Activated T-cell treated with anti-CD3 and anti-CD28 coated beads for 4 hours (primary cell): ENCODE measurements at regions not wholly inside any gene's neighbourhood (a gene's known extent, or its start where the extent isn't known, plus 50 kb on each side); places are given as distances from the start of the nearest gene placed in this dataset.

Source experiments
- DNase-seq: peaks from one replicate; pipeline ENCODE4 v3.0.0-alpha.2; 2020

DNA sequence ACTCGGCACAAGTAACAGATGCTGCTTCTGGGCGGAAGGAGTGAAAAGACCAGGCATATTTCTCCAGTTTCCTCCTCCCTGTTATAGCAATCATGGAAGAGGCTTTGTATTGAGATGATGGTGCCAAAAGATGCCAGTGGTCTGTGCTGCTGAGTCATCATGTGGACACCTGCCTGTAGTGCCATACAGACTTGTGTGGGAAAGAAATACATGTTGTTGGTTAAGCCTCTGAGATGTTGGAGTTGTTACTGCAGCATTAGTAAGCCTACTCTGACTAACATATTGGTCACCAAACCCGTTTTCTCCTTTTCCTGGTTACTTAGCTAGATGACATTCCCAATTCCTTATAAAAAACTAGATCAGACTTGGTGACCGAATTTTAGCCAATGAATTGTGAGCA lies 356.9 kb downstream of the ZNF521 start:
- DNase-seq, result no peak

DNA sequence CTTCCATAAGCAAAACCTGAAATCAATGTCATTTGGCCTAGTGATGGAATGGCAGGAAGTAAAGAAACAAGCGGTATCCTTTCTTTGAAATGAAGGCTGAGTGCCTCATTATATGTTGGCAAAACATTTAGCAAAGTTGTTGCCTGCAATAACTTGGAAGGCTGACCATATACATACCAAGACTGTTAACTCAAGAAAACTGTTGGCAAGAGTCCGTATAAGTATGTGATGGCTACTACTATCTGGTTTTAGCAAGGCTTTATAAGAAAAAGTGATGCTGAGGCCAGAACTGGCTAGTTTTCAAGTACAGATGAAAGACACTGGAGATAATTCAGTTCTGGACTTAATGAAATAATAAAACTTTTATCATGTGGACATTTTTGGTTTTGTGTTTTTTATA lies 356.2 kb downstream of the ZNF521 start:
- DNase-seq, result no peak

DNA sequence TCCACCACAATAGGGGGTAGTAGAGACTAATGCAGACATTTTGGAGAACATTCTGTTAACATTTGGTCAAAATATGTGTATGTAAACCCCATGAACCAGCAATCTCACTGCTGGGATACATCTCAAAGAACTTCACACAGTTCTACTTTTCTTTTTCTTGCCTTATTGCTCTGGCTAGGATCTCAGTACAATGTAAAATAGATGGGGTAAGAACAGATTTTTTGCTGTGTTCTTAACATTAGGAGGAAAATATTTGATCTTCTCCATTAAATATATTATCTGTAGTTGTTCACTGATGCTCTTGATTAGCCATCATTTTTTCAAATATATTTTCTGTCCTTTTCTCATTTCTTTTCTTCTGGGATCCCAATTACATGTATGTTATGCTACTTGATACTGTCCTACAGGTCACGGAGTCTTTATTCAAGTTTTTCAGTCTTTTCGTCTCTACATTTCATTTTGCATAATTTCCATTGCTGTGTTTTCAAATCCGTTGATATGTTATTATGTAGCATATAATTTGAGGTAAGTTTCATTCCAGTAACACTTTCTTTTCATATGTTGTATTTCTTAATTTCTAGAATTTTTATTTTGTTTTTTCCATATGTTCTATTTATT lies 352.2 kb downstream of the ZNF521 start:
- DNase-seq, result no peak

DNA sequence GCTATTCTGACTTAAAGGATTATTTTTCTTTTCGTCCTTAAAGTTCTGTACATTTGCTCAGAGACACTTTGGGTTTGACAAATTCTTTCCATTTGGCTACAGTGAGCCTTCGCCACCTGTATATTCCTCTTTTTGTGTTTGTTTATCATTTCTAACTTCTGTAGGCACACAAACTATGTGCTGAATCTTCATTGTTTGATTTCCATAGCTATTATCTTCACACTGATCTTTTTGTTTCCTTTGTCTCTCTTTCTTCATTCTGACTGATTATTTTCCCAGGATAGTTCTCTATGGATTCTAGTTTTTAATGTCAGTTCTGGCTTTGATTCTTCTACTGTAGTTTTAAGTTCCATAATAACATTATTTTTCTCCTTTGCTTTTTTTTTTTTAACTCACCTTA lies 350.2 kb downstream of the ZNF521 start:
- no peak for DNase-seq

DNA sequence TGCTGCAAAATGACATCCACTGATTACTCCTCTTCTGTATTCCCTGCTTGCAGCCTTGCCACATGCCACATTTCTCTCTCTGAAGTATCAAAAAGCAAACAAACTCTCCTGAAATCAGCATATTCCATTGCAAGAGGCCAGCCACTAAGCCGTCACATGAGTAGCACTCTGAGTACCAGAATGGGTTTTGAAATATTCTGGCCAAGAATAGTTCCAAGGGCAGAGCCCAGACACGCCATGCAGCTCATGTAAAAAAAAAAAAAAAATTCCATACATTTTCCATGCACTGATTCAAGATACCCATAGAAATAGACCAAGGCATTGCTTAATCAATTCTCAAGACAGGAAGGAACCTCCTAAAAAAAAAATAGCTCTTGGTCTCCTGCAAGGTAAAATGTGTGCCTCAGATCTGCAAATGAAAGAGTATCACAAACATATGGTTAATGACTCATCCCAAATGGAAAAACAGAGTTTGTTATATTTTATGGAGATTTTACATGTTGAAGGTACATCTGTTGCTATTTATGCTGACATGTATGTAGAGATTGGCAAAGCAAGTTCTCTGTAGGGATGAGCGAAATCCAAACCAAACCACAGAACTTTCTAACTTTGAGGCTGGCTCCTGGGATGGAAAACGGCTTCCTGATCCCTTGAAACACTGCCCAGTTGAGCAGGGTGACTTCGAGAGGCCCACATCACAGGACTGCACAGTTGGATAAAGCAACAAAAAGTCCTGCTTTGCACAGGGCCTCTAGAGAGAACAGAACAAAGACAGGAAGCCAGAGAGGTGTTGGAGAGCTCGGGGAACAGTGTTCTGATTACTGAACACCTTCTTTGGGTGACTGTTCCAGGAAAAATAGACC lies 346.2 kb downstream of the ZNF521 start:
- no peak for DNase-seq

DNA sequence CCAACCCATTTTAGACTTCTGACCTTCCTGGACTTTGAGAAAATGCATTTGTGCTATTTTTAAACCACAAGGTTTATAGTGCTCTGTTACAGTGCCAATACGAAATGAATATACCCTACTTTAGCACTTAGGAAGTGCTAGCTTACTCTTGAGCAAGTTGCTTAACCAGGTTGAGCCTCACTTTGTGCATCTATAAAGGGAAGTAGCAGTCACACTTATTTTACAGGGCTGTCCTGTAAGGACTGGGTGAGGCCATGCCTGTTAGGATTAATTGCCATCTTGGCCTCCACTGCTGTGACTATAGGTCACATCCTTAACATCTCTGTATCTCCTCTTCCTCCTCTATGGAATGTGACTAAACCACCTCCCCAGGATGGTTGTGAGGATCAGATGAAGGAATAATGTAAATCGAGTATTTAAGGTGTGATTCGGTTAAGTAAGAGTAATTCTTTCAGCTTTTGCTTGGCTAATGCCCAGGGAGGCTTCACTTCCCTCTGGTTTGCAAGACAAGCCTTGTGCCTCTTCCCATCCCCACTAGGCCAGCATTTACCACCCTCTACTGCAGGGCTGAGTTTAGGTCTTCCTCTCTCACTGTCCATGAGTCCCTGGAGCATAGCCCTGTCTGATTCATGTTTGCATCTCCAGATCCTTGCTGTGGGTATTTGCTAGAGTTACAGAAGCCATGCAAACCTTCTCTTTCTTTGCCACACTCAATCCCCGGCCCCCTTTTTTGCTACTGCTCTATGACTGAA lies 341.2 kb downstream of the ZNF521 start:
- no peak for DNase-seq
